K562 (cell line): ENCODE measurements at regions not wholly inside any gene's neighbourhood (a gene's known extent, or its start where the extent isn't known, plus 50 kb on each side); places are given as distances from the start of the nearest gene placed in this dataset.

Experiments used
- ATAC-seq: fragments of 200-7000 bp; cut with Tn5 transposase; 3 replicates; pipeline ENCODE4 v1.9.1; 2020; ENCODE audit warnings: moderate library complexity
- BruUV-seq: library from RNA; stranded (reverse); fragments of 400-500 nt; replicated peaks from 2 replicates; lab custom pipeline; 2021; lab: Mats Ljungman, UMichigan
- CTCF ChIA-PET: fragments of 300-600 bp; formaldehyde crosslinking; extraction: SDS; loops from one replicate; lab custom pipeline; 2021; ENCODE audit warnings: low intra/inter-chr PET ratio; lab: Yijun Ruan, JAX
- POLR2A ChIA-PET: fragments of 300-600, 350-650 bp; sonication (Branson Sonifier 250); formaldehyde crosslinking; extraction: SDS; loops from one replicate; lab custom pipeline; 2021; ENCODE audit warnings: antibody characterized with exemption, inconsistent platforms; lab: Yijun Ruan, JAX
- DNase-seq, 4 experiments: peaks; one replicate each; pipeline versions ENCODE4 v3.0.0 to v3.0.0-alpha.2; 2011 to 2018; ENCODE audit warnings: low spot score in 3 of 4, mixed read lengths in 3 of 4; ENCODE audit errors: extremely low read depth in 1 of 4
- FAIRE-seq: peaks from 2 replicates; lab custom pipeline; 2011; peaks lifted over from hg19 to GRCh38; lab: Jason Lieb, UNC
- H2AFZ ChIP-seq: 2 replicates; pipeline ENCODE4 v1.6.0; 2011; ENCODE audit warnings: low read depth, low read length, control low read depth, inconsistent platforms
- H3K27ac ChIP-seq: fragments of 200-600 bp; 3 replicates; pipeline ENCODE4 v1.8.0; 2011; ENCODE audit warnings: low read depth, mild to moderate bottlenecking, control low read depth, inconsistent platforms, low read length, moderate library complexity, mixed read lengths; ENCODE audit errors: extremely low read depth
- H3K27me3 ChIP-seq, 2 experiments: fragments of 300-600 bp in 1 of 2; 2 replicates in 1 of 2; 3 replicates in 1 of 2; pipeline versions ENCODE4 v1.6.0 to v1.8.0; 2011; ENCODE audit warnings: inconsistent platforms in 2 of 2, low read length in 2 of 2, mild to moderate bottlenecking in 1 of 2, mixed read lengths in 1 of 2, moderate library complexity in 1 of 2; ENCODE audit not compliant: control insufficient read depth in 2 of 2, insufficient read depth in 2 of 2
- H3K36me3 ChIP-seq: fragments of 300-600 bp; 3 replicates; pipeline ENCODE4 v1.8.0; 2011; ENCODE audit warnings: mild to moderate bottlenecking, low read length, inconsistent platforms; ENCODE audit not compliant: control insufficient read depth, insufficient read depth
- H3K4me1 ChIP-seq, 2 experiments: fragments of 200-600 bp in 1 of 2; replicated peaks in 1 of 2; 2 replicates in 1 of 2; 3 replicates in 1 of 2; pipeline versions ENCODE4 v1.5.1 to v1.8.0; 2011; ENCODE audit warnings: inconsistent platforms in 2 of 2, low read length in 2 of 2, mild to moderate bottlenecking in 1 of 2, mixed read lengths in 1 of 2, moderate library complexity in 1 of 2; ENCODE audit not compliant: control insufficient read depth in 2 of 2, insufficient read depth in 2 of 2
- H3K4me2 ChIP-seq: 2 replicates; pipeline ENCODE4 v1.6.1; 2011; ENCODE audit warnings: low read length, control low read depth, inconsistent platforms, mixed read lengths; ENCODE audit not compliant: insufficient read depth
- H3K4me3 ChIP-seq: fragments of 200-600 bp; sonication (generic), shearing (Covaris generic); 2 replicates; pipeline ENCODE4 v1.5.1; 2016; ENCODE audit warnings: control low read depth, inconsistent platforms
- H3K79me2 ChIP-seq: fragments of 200-600 bp; 3 replicates; pipeline ENCODE4 v1.8.0; 2011; ENCODE audit warnings: low read length, inconsistent platforms; ENCODE audit not compliant: control insufficient read depth, insufficient read depth
- H3K9ac ChIP-seq, 2 experiments: 2 replicates each; pipeline versions ENCODE4 v1.6.0 to v1.6.1; 2011; ENCODE audit warnings: low read depth in 2 of 2, low read length in 2 of 2, control low read depth in 1 of 2, inconsistent platforms in 1 of 2, mild to moderate bottlenecking in 1 of 2, mixed read lengths in 1 of 2; ENCODE audit not compliant: insufficient read depth in 1 of 2
- H3K9me1 ChIP-seq: one replicate; pipeline ENCODE4 v1.6.0; 2011; ENCODE audit warnings: inconsistent platforms, mild to moderate bottlenecking, low read length, moderate library complexity; ENCODE audit not compliant: control insufficient read depth, insufficient read depth
- H3K9me3 ChIP-seq: replicated peaks from 2 replicates; pipeline ENCODE4 v1.5.1; 2011; ENCODE audit warnings: low read depth, low read length, inconsistent platforms; ENCODE audit not compliant: control insufficient read depth, insufficient read depth
- H4K20me1 ChIP-seq: replicated peaks from 2 replicates; pipeline ENCODE4 v1.6.1; 2011; ENCODE audit warnings: low read length, inconsistent platforms, mixed read lengths; ENCODE audit not compliant: control insufficient read depth, insufficient read depth
- ARNT ChIP-seq, 2 experiments: fragments of 450-650 bp; IDR thresholded peaks; 2 replicates each; pipeline ENCODE4 v1.6.1; 2016; ENCODE audit warnings: mild to moderate bottlenecking in 1 of 2
- CBFB ChIP-seq: sonication (generic); formaldehyde crosslinking; IDR thresholded peaks from 2 replicates; pipeline ENCODE4 v1.4.0; 2020; ENCODE audit warnings: mild to moderate bottlenecking, missing genetic modification reagents
- CREB1 ChIP-seq, 2 experiments: sonication (generic) in 1 of 2; formaldehyde crosslinking in 1 of 2; IDR thresholded peaks; 2 replicates each; pipeline versions ENCODE4 v1.6.1 to v1.8.0; 2012 to 2022; ENCODE audit warnings: inconsistent platforms in 1 of 2, mild to moderate bottlenecking in 1 of 2, missing genetic modification reagents in 1 of 2, moderate library complexity in 1 of 2
- GTF3C2 ChIP-seq: IDR thresholded peaks from 3 replicates; pipeline ENCODE4 v1.6.1; 2011; ENCODE audit warnings: borderline replicate concordance, mild to moderate bottlenecking, moderate library complexity; ENCODE audit not compliant: insufficient read length; ENCODE audit errors: extremely low read depth
- NFE2 ChIP-seq: IDR thresholded peaks from 2 replicates; pipeline ENCODE4 v1.6.1; 2014; ENCODE audit warnings: antibody characterized with exemption, low read depth
- SMARCA4 ChIP-seq: fragments of 450-650 bp; IDR thresholded peaks from 2 replicates; pipeline ENCODE4 v1.6.1; 2016
- TEAD2 ChIP-seq: fragments of 450-650 bp; IDR thresholded peaks from 2 replicates; pipeline ENCODE4 v1.6.1; 2016; ENCODE audit warnings: missing genetic modification characterization, control low read depth, missing compliant biosample characterization
- ZKSCAN1 ChIP-seq: fragments of 150-350 bp; IDR thresholded peaks from 2 replicates; pipeline ENCODE4 v1.6.1; 2016; ENCODE audit warnings: low read depth, low read length
- ZNF561 ChIP-seq: fragments of 450-650 bp; formaldehyde crosslinking; conservative IDR thresholded peaks from 2 replicates; pipeline ENCODE4 v1.4.0; 2020; ENCODE audit warnings: mild to moderate bottlenecking, moderate library complexity
- WGBS: fragments of 100-300 bp; shearing (Covaris generic); methylation state at CpG from one replicate; pipeline ENCODE4 v1.1.6; 2016; ENCODE audit warnings: low coverage, mixed read lengths; ENCODE audit not compliant: insufficient coverage; ENCODE audit errors: missing lambda C conversion rate; 5-methylcytosine and 5-hydroxymethylcytosine counted together
- in situ Hi-C: fragments of 300-500 bp; cut with MboI; formaldehyde crosslinking; loops from 4 replicates; pipeline ENCODE4 v1.15.0; 2018; ENCODE audit warnings: inconsistent platforms, mixed read lengths
- intact Hi-C: fragments of 100-400 bp; cut with micrococcal nuclease; formaldehyde crosslinking; loops from 2 replicates; pipeline ENCODE4 v1.14.2; 2022
- TF ChIP-seq, protein P1 (sequence below): sonication (generic); formaldehyde crosslinking; IDR thresholded peaks from 2 replicates; pipeline ENCODE4 v1.8.0; 2023; ENCODE audit warnings: mild to moderate bottlenecking, missing genetic modification reagents
- TF ChIP-seq, protein P2 (sequence below), 2 experiments: fragments of 150-350 bp in 1 of 2; IDR thresholded peaks; 2 replicates each; pipeline ENCODE4 v1.6.1; 2012 to 2016; ENCODE audit warnings: low read depth in 2 of 2, low read length in 2 of 2, mild to moderate bottlenecking in 1 of 2, moderate library complexity in 1 of 2
- TF ChIP-seq, protein P3 (sequence below): sonication (generic); formaldehyde crosslinking; IDR thresholded peaks from 2 replicates; pipeline ENCODE4 v1.8.0; 2022; ENCODE audit warnings: missing genetic modification reagents, mild to moderate bottlenecking, borderline replicate concordance

GRCh38 chr6:1020133-1020532 lies 291.8 kb upstream of the FOXQ1 start:
- FAIRE-seq (no peak), ATAC-seq (no peak), DNase-seq (no peak)
- no peak overlapping the region for H3K9ac ChIP-seq
- in situ Hi-C loops (no loop called here), intact Hi-C loops (no loop called here)
- H3K4me1 ChIP-seq: no peaks in the 10 kb centered on the region
- H2AFZ ChIP-seq: no peak overlapping the region
- H3K4me2 ChIP-seq: no peak overlapping the region
- no peak overlapping the region for H3K27ac ChIP-seq
- H3K79me2 ChIP-seq: no peaks in the 10 kb centered on the region
- ChIA-PET POLR2A (no interaction called here), CTCF (no interaction called here)
- no peaks in the 10 kb centered on the region for H3K9me3 ChIP-seq
- peaks cover 0 to 7% of the 10 kb centered on the region in 2 experiments; a peak in 3 of 5 replicates for H3K27me3 ChIP-seq
- no peak overlapping the region for H3K4me3 ChIP-seq
- 2% methylated on average over 6 of the region's 6 CpGs for WGBS
- no peaks in the 10 kb centered on the region for H3K9me1 ChIP-seq
- no peaks in the 10 kb centered on the region for H3K36me3 ChIP-seq
- BruUV-seq: no TSS peak
- H4K20me1 ChIP-seq: no peaks in the 10 kb centered on the region
- TF ChIP-seq, protein P1, sequence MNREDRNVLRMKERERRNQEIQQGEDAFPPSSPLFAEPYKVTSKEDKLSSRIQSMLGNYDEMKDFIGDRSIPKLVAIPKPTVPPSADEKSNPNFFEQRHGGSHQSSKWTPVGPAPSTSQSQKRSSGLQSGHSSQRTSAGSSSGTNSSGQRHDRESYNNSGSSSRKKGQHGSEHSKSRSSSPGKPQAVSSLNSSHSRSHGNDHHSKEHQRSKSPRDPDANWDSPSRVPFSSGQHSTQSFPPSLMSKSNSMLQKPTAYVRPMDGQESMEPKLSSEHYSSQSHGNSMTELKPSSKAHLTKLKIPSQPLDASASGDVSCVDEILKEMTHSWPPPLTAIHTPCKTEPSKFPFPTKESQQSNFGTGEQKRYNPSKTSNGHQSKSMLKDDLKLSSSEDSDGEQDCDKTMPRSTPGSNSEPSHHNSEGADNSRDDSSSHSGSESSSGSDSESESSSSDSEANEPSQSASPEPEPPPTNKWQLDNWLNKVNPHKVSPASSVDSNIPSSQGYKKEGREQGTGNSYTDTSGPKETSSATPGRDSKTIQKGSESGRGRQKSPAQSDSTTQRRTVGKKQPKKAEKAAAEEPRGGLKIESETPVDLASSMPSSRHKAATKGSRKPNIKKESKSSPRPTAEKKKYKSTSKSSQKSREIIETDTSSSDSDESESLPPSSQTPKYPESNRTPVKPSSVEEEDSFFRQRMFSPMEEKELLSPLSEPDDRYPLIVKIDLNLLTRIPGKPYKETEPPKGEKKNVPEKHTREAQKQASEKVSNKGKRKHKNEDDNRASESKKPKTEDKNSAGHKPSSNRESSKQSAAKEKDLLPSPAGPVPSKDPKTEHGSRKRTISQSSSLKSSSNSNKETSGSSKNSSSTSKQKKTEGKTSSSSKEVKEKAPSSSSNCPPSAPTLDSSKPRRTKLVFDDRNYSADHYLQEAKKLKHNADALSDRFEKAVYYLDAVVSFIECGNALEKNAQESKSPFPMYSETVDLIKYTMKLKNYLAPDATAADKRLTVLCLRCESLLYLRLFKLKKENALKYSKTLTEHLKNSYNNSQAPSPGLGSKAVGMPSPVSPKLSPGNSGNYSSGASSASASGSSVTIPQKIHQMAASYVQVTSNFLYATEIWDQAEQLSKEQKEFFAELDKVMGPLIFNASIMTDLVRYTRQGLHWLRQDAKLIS (CRISPR knock-in tag): no peak
- TF ChIP-seq TEAD2 (tag): no peak
- TF ChIP-seq NFE2: no peak
- no peak for TF ChIP-seq CREB1 (IDR thresholded peaks at IDR 0.05)
- no peak for TF ChIP-seq CREB1 (CRISPR knock-in tag; IDR thresholded peaks at IDR 0.05)
- TF ChIP-seq, protein P2, sequence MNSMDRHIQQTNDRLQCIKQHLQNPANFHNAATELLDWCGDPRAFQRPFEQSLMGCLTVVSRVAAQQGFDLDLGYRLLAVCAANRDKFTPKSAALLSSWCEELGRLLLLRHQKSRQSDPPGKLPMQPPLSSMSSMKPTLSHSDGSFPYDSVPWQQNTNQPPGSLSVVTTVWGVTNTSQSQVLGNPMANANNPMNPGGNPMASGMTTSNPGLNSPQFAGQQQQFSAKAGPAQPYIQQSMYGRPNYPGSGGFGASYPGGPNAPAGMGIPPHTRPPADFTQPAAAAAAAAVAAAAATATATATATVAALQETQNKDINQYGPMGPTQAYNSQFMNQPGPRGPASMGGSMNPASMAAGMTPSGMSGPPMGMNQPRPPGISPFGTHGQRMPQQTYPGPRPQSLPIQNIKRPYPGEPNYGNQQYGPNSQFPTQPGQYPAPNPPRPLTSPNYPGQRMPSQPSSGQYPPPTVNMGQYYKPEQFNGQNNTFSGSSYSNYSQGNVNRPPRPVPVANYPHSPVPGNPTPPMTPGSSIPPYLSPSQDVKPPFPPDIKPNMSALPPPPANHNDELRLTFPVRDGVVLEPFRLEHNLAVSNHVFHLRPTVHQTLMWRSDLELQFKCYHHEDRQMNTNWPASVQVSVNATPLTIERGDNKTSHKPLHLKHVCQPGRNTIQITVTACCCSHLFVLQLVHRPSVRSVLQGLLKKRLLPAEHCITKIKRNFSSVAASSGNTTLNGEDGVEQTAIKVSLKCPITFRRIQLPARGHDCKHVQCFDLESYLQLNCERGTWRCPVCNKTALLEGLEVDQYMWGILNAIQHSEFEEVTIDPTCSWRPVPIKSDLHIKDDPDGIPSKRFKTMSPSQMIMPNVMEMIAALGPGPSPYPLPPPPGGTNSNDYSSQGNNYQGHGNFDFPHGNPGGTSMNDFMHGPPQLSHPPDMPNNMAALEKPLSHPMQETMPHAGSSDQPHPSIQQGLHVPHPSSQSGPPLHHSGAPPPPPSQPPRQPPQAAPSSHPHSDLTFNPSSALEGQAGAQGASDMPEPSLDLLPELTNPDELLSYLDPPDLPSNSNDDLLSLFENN (IDR thresholded peaks at IDR 0.05; ENCODE audit: low read depth in 2 of 2, low read length in 2 of 2): no peak
- TF ChIP-seq, protein P3, sequence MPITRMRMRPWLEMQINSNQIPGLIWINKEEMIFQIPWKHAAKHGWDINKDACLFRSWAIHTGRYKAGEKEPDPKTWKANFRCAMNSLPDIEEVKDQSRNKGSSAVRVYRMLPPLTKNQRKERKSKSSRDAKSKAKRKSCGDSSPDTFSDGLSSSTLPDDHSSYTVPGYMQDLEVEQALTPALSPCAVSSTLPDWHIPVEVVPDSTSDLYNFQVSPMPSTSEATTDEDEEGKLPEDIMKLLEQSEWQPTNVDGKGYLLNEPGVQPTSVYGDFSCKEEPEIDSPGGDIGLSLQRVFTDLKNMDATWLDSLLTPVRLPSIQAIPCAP: no peak
- TF ChIP-seq CBFB (CRISPR knock-in tag): no peak
- no peak for TF ChIP-seq GTF3C2
- no peak for TF ChIP-seq SMARCA4
- TF ChIP-seq ZKSCAN1: no peak
- no peak for TF ChIP-seq ARNT (IDR thresholded peaks at IDR 0.05)
- TF ChIP-seq ZNF561: no peak
